ENCODE measurements at regions not wholly inside any gene's neighbourhood (a gene's known extent, or its start where the extent isn't known, plus 50 kb on each side); places are given as distances from the start of the nearest gene placed in this dataset.

DNA sequence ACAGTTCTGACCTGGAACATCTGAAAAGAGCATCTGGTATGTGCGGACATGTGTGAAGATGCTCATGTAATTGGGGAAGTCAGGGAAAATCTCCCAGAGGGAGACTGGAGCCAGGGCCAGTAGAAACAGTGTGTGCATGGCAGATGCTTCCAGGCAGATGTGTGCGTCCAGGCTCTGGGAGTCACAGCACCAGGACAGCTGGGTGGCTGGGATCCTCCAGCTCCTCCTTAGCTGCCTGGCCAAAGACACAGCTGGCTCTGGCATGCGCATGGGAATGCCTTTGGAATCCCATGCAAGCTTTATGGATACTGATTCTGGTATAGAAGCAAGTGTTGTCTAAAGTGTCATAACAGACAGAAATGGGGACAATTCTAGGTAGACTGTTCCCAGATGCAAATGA lies 369.7 kb downstream of the INSIG2 start:
- TF ChIP-seq POLR2A (IDR thresholded peaks at IDR 0.05; ENCODE audit: extremely low read depth, insufficient read length), result no peak
- TF ChIP-seq, protein P1, sequence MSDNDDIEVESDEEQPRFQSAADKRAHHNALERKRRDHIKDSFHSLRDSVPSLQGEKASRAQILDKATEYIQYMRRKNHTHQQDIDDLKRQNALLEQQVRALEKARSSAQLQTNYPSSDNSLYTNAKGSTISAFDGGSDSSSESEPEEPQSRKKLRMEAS (IDR thresholded peaks at IDR 0.05; ENCODE audit: low read depth, low read length), result no peak
